ENCODE measurements at regions not wholly inside any gene's neighbourhood (a gene's known extent, or its start where the extent isn't known, plus 50 kb on each side); places are given as distances from the start of the nearest gene placed in this dataset.

GRCh38 chr4:27145597-27145996, 285.0 kb downstream of the STIM2 start:
- TF ChIP-seq CTCF (IDR thresholded peaks at IDR 0.05) (no peak), POLR2A (IDR thresholded peaks at IDR 0.05) (no peak), EP300 (IDR thresholded peaks at IDR 0.05) (no peak)

All from tibial nerve (tissue), 4 donors.